Breast epithelium (tissue), 3 donors: ENCODE measurements at regions not wholly inside any gene's neighbourhood (a gene's known extent, or its start where the extent isn't known, plus 50 kb on each side); places are given as distances from the start of the nearest gene placed in this dataset.

Source experiments
- POLR2A ChIP-seq: fragments of 450-650 bp; IDR thresholded peaks from one replicate; pipeline ENCODE4 v1.6.1; 2016; ENCODE audit warnings: antibody characterized with exemption, mild to moderate bottlenecking, moderate library complexity
- TF ChIP-seq, protein P1 (sequence below), 3 donors: fragments of 450-650 bp; IDR thresholded peaks; one replicate each; pipeline ENCODE4 v1.5.1; 2016 to 2017; ENCODE audit warnings: antibody characterized with exemption in 3 of 3, mild to moderate bottlenecking in 3 of 3, moderate library complexity in 3 of 3

DNA sequence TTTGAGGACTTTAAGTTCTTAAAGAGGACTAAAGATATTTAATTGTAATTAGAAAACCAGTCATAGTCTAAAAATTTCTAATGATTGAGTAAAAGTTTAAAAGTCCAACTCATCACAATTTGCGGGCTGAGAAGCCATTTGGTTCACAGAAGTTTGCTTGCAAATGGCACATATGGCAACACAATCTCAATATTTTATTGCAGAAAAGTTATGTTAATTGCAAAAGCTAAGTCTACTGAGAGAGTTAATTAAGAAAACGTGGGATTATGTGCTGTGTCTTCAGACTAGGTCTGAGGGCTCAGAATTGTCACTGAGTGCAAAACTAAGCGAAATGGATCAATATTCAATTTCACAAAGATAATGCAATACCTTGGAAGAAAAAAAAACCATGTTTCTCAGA lies 289.7 kb downstream of the PYDC2 start:
- TF ChIP-seq, protein P1, sequence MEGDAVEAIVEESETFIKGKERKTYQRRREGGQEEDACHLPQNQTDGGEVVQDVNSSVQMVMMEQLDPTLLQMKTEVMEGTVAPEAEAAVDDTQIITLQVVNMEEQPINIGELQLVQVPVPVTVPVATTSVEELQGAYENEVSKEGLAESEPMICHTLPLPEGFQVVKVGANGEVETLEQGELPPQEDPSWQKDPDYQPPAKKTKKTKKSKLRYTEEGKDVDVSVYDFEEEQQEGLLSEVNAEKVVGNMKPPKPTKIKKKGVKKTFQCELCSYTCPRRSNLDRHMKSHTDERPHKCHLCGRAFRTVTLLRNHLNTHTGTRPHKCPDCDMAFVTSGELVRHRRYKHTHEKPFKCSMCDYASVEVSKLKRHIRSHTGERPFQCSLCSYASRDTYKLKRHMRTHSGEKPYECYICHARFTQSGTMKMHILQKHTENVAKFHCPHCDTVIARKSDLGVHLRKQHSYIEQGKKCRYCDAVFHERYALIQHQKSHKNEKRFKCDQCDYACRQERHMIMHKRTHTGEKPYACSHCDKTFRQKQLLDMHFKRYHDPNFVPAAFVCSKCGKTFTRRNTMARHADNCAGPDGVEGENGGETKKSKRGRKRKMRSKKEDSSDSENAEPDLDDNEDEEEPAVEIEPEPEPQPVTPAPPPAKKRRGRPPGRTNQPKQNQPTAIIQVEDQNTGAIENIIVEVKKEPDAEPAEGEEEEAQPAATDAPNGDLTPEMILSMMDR (IDR thresholded peaks at IDR 0.05): no peak
- TF ChIP-seq POLR2A: no peak
